H1 (cell line): ENCODE measurements at regions not wholly inside any gene's neighbourhood (a gene's known extent, or its start where the extent isn't known, plus 50 kb on each side); places are given as distances from the start of the nearest gene placed in this dataset.
"Not testable (repeated sequence)": the region's sequence is repeated elsewhere in the genome, so short reads cannot be mapped to it uniquely, and the experiment has no call there.

Experiments
- ASH2L ChIP-seq: fragments of 200-600, 300-600 bp; sonication (generic); IDR thresholded peaks from one replicate; pipeline ENCODE4 v1.7.1; 2017; ENCODE audit warnings: low read length
- CEBPB ChIP-seq: IDR thresholded peaks from 2 replicates; pipeline ENCODE4 v1.6.1; 2012; ENCODE audit warnings: low read depth, low read length
- CHD1 ChIP-seq: IDR thresholded peaks from 2 replicates; pipeline ENCODE4 v1.6.1; 2012; ENCODE audit warnings: low read depth, low read length, improper control_type of control experiment
- EP300 ChIP-seq, 2 experiments: IDR thresholded peaks; 1 replicate in 1 of 2; 2 replicates in 1 of 2; pipeline ENCODE4 v1.6.1; 2011 to 2012; ENCODE audit warnings: low read depth in 2 of 2, low read length in 2 of 2, mild to moderate bottlenecking in 2 of 2, borderline replicate concordance in 1 of 2, inconsistent platforms in 1 of 2, moderate library complexity in 1 of 2
- GTF2F1 ChIP-seq: IDR thresholded peaks from 2 replicates; pipeline ENCODE4 v1.6.1; 2012; ENCODE audit warnings: low read depth, low read length, improper control_type of control experiment, borderline replicate concordance
- HDAC6 ChIP-seq: IDR thresholded peaks from one replicate; pipeline ENCODE4 v1.7.1; 2012; ENCODE audit warnings: low read depth, mild to moderate bottlenecking, inconsistent platforms, low read length, moderate library complexity
- JUN ChIP-seq: IDR thresholded peaks from 2 replicates; pipeline ENCODE4 v1.6.1; 2011; ENCODE audit warnings: low read depth, mild to moderate bottlenecking, improper control_type of control experiment, low read length
- KDM5A ChIP-seq: fragments of 200-600 bp; IDR thresholded peaks from 2 replicates; pipeline ENCODE4 v1.7.1; 2012; ENCODE audit warnings: mild to moderate bottlenecking, low read length, inconsistent platforms, mixed read lengths
- POLR2A ChIP-seq, 2 experiments: IDR thresholded peaks; 1 replicate in 1 of 2; 2 replicates in 1 of 2; pipeline ENCODE4 v1.6.1; 2011; ENCODE audit warnings: low read depth in 2 of 2, low read length in 2 of 2, mild to moderate bottlenecking in 2 of 2; ENCODE audit errors: control extremely low read depth in 1 of 2
- RAD21 ChIP-seq, 2 experiments: IDR thresholded peaks in 1 of 2; conservative IDR thresholded peaks in 1 of 2; 2 replicates each; pipeline ENCODE4 v1.6.1; 2011; ENCODE audit warnings: low read depth in 2 of 2, low read length in 2 of 2, improper control_type of control experiment in 1 of 2, inconsistent platforms in 1 of 2, mild to moderate bottlenecking in 1 of 2, moderate library complexity in 1 of 2
- SIX5 ChIP-seq: IDR thresholded peaks from 2 replicates; pipeline ENCODE4 v1.6.1; 2011; ENCODE audit warnings: mild to moderate bottlenecking, low read depth, low read length
- YY1 ChIP-seq: IDR thresholded peaks from 2 replicates; pipeline ENCODE4 v1.6.1; 2011; ENCODE audit warnings: low read depth, mild to moderate bottlenecking, low read length
- ZNF274 ChIP-seq: IDR thresholded peaks from 2 replicates; pipeline ENCODE4 v1.7.0; 2012; ENCODE audit warnings: low read length, borderline replicate concordance; ENCODE audit errors: extremely low read depth
- TF ChIP-seq, protein P1 (sequence below), 3 experiments: IDR thresholded peaks; 1 replicate in 2 of 3; 2 replicates in 1 of 3; pipeline versions ENCODE4 v1.5.1 to v1.6.1; 2011; ENCODE audit warnings: low read length in 3 of 3, mild to moderate bottlenecking in 3 of 3, inconsistent platforms in 2 of 3, low read depth in 1 of 3, moderate library complexity in 1 of 3; ENCODE audit not compliant: insufficient read depth in 1 of 3; ENCODE audit errors: control extremely low read depth in 1 of 3

DNA sequence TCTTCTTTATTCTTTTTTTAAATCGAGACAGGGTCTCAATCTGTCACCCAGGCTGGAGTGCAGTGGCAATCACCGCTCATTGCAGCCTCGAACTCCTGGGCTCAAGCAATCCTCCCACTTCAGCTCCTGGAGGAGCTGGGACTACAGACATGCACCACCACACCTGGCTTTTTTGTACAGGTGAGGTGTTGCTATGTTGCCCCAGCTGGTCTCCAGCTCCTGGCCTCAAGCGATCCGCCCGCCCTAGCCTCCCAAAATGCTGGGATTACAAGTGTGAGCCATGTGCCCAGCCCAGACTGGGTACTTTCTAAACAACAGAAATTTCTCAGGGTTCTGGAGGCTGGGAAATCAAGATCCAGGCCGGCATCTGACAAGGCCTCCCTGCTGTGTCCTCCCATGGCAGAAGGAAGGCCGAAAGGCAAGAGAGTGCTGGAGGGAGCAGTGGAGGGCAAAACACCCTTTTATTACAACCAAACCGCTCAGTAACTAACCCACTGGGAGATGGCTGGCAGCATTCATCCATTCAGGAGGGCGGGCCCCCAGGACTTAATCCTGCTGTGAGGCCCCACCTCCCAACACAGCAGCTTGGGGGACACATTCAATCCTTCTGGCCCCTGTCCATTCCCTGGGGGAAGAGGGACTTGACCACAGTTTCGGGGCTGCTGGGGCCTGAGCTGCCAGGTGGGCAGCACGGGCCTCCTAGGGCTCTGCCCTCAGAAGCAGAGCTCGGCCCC, 76.6 kb downstream of the KCNJ18 start:
- TF ChIP-seq, protein P1, sequence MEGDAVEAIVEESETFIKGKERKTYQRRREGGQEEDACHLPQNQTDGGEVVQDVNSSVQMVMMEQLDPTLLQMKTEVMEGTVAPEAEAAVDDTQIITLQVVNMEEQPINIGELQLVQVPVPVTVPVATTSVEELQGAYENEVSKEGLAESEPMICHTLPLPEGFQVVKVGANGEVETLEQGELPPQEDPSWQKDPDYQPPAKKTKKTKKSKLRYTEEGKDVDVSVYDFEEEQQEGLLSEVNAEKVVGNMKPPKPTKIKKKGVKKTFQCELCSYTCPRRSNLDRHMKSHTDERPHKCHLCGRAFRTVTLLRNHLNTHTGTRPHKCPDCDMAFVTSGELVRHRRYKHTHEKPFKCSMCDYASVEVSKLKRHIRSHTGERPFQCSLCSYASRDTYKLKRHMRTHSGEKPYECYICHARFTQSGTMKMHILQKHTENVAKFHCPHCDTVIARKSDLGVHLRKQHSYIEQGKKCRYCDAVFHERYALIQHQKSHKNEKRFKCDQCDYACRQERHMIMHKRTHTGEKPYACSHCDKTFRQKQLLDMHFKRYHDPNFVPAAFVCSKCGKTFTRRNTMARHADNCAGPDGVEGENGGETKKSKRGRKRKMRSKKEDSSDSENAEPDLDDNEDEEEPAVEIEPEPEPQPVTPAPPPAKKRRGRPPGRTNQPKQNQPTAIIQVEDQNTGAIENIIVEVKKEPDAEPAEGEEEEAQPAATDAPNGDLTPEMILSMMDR (IDR thresholded peaks at IDR 0.05; ENCODE audit: control extremely low read depth in 1 of 3, insufficient read depth in 1 of 3, low read depth in 1 of 3, low read length in 3 of 3): not testable (repeated sequence)
- not testable (repeated sequence) for TF ChIP-seq JUN; RAD21 (IDR thresholded peaks at IDR 0.05 in 1 of 2, conservative IDR thresholded peaks at IDR 0.05 in 1 of 2; ENCODE audit: low read depth in 2 of 2, low read length in 2 of 2); YY1; HDAC6; EP300 (IDR thresholded peaks at IDR 0.05; ENCODE audit: borderline replicate concordance in 1 of 2, low read depth in 2 of 2, low read length in 2 of 2); ASH2L; ZNF274; CEBPB; KDM5A; CHD1; POLR2A (IDR thresholded peaks at IDR 0.05; ENCODE audit: control extremely low read depth in 1 of 2, low read depth in 2 of 2, low read length in 2 of 2); SIX5; GTF2F1
